ENCODE measurements at regions not wholly inside any gene's neighbourhood (a gene's known extent, or its start where the extent isn't known, plus 50 kb on each side); places are given as distances from the start of the nearest gene placed in this dataset.
A peak's percentile ranks its signal among the peaks of the same experiment; 100 is the strongest.
"Not testable (repeated sequence)": the region's sequence is repeated elsewhere in the genome, so short reads cannot be mapped to it uniquely, and the experiment has no call there.

DNA sequence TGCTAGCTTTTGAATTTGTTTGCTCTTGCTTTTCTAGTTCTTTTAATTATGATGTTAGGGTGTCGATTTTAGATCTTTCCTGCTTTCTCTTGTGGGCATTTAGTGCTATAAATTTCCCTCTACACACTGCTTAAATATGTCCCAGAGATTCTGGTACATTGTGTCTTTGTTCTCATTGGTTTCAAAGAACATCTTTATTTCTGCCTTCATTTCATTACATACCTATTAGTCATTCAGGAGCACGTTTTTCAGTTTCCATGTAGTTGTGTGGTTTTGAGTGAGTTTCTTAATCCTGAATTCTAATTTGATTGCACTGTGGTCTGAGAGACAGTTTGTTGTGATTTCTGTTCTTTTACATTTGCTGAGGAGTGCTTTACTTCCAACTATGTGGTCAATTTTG, 51.2 kb upstream of the MB21D2 start:
- CTCF ChIA-PET: interaction anchor here (1.0 kb wide), 1 partner anchor 52 kb away, joined by 3 read pairs; no protein-coding TSS in a partner anchor
- intact Hi-C loops (cut with micrococcal nuclease): not testable (repeated sequence)

GRCh38 chr3:192980632-192981031, 63.0 kb upstream of the MB21D2 start:
- DNase-seq (ENCODE audit: unreplicated experiment): no peak
- no peaks in the 10 kb centered on the region for H3K27me3 Mint-ChIP-seq (ENCODE audit: insufficient read depth, unreplicated experiment)
- intact Hi-C loops (cut with micrococcal nuclease): no loop called here
- H3K4me1 Mint-ChIP-seq (ENCODE audit: insufficient read depth, unreplicated experiment): no peaks in the 10 kb centered on the region
- H3K9me3 Mint-ChIP-seq (ENCODE audit: unreplicated experiment): peaks cover 8% of the 10 kb centered on the region
- ChIA-PET POLR2A (no interaction called here), CTCF (no interaction called here)
- no TSS peak for BruUV-seq (replicated peaks)
- TF ChIP-seq, protein P1, sequence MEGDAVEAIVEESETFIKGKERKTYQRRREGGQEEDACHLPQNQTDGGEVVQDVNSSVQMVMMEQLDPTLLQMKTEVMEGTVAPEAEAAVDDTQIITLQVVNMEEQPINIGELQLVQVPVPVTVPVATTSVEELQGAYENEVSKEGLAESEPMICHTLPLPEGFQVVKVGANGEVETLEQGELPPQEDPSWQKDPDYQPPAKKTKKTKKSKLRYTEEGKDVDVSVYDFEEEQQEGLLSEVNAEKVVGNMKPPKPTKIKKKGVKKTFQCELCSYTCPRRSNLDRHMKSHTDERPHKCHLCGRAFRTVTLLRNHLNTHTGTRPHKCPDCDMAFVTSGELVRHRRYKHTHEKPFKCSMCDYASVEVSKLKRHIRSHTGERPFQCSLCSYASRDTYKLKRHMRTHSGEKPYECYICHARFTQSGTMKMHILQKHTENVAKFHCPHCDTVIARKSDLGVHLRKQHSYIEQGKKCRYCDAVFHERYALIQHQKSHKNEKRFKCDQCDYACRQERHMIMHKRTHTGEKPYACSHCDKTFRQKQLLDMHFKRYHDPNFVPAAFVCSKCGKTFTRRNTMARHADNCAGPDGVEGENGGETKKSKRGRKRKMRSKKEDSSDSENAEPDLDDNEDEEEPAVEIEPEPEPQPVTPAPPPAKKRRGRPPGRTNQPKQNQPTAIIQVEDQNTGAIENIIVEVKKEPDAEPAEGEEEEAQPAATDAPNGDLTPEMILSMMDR (IDR thresholded peaks at IDR 0.05; ENCODE audit: unreplicated experiment): no peak
- H3K27ac Mint-ChIP-seq (ENCODE audit: low read depth, unreplicated experiment): no peak overlapping the region
- H3K4me3 Mint-ChIP-seq (ENCODE audit: unreplicated experiment): no peak overlapping the region
- no peaks in the 10 kb centered on the region for H3K36me3 Mint-ChIP-seq (ENCODE audit: insufficient read depth, unreplicated experiment)

More for the DNA sequence above, 51.2 kb upstream of the MB21D2 start:
- DNase-seq (ENCODE audit: unreplicated experiment): peak; percentile 26
- not testable (repeated sequence) for H3K9me3 Mint-ChIP-seq (ENCODE audit: unreplicated experiment); BruUV-seq (replicated peaks); H3K27me3 Mint-ChIP-seq (ENCODE audit: insufficient read depth, unreplicated experiment); H3K36me3 Mint-ChIP-seq (ENCODE audit: insufficient read depth, unreplicated experiment)
- POLR2A ChIA-PET: interaction anchor here (0.7 to 1.5 kb wide), 5 partner anchors 10 to 58 kb away, joined by 3 to 5 read pairs (median 4); no protein-coding TSS in a partner anchor
- peaks cover 19% of the 10 kb centered on the region for H3K4me1 Mint-ChIP-seq (ENCODE audit: insufficient read depth, unreplicated experiment)
- peak overlapping the region; percentile 96 for H3K27ac Mint-ChIP-seq (ENCODE audit: low read depth, unreplicated experiment)
- peak overlapping the region; percentile 41 for H3K4me3 Mint-ChIP-seq (ENCODE audit: unreplicated experiment)

DNA sequence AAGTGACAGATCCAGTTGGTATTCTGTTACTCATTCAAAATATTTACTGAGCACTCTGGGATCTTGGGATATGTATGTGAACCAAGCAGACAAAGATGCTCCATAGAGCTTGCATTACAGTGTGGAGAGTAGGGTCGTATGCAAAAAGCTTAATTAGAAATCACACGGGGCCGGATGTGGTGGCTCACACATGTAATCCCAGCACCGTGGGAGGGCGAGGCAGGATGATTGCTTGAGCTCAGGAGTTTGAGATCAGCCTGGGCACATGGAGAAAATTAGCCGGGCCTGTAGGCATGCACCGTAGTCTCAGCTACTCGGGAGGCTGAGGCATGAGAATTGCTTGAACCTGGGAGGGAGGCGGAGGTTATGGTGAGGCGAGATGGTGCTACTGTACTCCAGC, 68.7 kb upstream of the MB21D2 start:
- ChIA-PET POLR2A (no interaction called here), CTCF (no interaction called here)
- Mint-ChIP-seq H3K36me3 (ENCODE audit: insufficient read depth, unreplicated experiment) (no peaks in the 10 kb centered on the region), H3K27me3 (ENCODE audit: insufficient read depth, unreplicated experiment) (no peaks in the 10 kb centered on the region), H3K4me1 (ENCODE audit: insufficient read depth, unreplicated experiment) (no peaks in the 10 kb centered on the region), H3K9me3 (ENCODE audit: unreplicated experiment) (no peaks in the 10 kb centered on the region), H3K4me3 (ENCODE audit: unreplicated experiment) (no peak overlapping the region), H3K27ac (ENCODE audit: low read depth, unreplicated experiment) (no peak overlapping the region)
- intact Hi-C loops (cut with micrococcal nuclease): no loop called here
- TF ChIP-seq, protein P1 (IDR thresholded peaks at IDR 0.05; ENCODE audit: unreplicated experiment): no peak
- BruUV-seq (replicated peaks): no TSS peak
- DNase-seq (ENCODE audit: unreplicated experiment): no peak

- Mint-ChIP-seq H3K4me3 (ENCODE audit: unreplicated experiment) (no peak overlapping the region), H3K9me3 (ENCODE audit: unreplicated experiment) (no peaks in the 10 kb centered on the region), H3K36me3 (ENCODE audit: insufficient read depth, unreplicated experiment) (no peaks in the 10 kb centered on the region), H3K27me3 (ENCODE audit: insufficient read depth, unreplicated experiment) (no peaks in the 10 kb centered on the region), H3K4me1 (ENCODE audit: insufficient read depth, unreplicated experiment) (peaks cover 4% of the 10 kb centered on the region), H3K27ac (ENCODE audit: low read depth, unreplicated experiment) (no peak overlapping the region)
- TF ChIP-seq, protein P1 (IDR thresholded peaks at IDR 0.05; ENCODE audit: unreplicated experiment): no peak
- ChIA-PET CTCF (interaction anchor here (1.0 kb wide), 1 partner anchor 108 kb away, joined by 3 read pairs; no protein-coding TSS in a partner anchor), POLR2A (no interaction called here)
- intact Hi-C loops (cut with micrococcal nuclease): no loop called here
- no peak for DNase-seq (ENCODE audit: unreplicated experiment)
- BruUV-seq (replicated peaks): no TSS peak
Measured at GRCh38 chr3:192991356-192991755, 73.7 kb upstream of the MB21D2 start.

GRCh38 chr3:192992361-192992760, 74.7 kb upstream of the MB21D2 start:
- intact Hi-C loops (cut with micrococcal nuclease): no loop called here
- no peaks in the 10 kb centered on the region for H3K27me3 Mint-ChIP-seq (ENCODE audit: insufficient read depth, unreplicated experiment)
- no peaks in the 10 kb centered on the region for H3K9me3 Mint-ChIP-seq (ENCODE audit: unreplicated experiment)
- ChIA-PET CTCF (interaction anchor here (0.7 kb wide), 1 partner anchor 13 kb away, joined by 3 read pairs; no protein-coding TSS in a partner anchor), POLR2A (no interaction called here)
- H3K27ac Mint-ChIP-seq (ENCODE audit: low read depth, unreplicated experiment): no peak overlapping the region
- BruUV-seq (replicated peaks): no TSS peak
- no peak overlapping the region for H3K4me3 Mint-ChIP-seq (ENCODE audit: unreplicated experiment)
- H3K4me1 Mint-ChIP-seq (ENCODE audit: insufficient read depth, unreplicated experiment): peaks cover 4% of the 10 kb centered on the region
- H3K36me3 Mint-ChIP-seq (ENCODE audit: insufficient read depth, unreplicated experiment): no peaks in the 10 kb centered on the region
- TF ChIP-seq, protein P1 (IDR thresholded peaks at IDR 0.05; ENCODE audit: unreplicated experiment): no peak
- DNase-seq (ENCODE audit: unreplicated experiment): no peak
